Epithelial cell of proximal tubule (primary cell): ENCODE measurements at regions not wholly inside any gene's neighbourhood (a gene's known extent, or its start where the extent isn't known, plus 50 kb on each side); places are given as distances from the start of the nearest gene placed in this dataset.

Experiments
- DNase-seq: peaks from one replicate; pipeline ENCODE4 v3.0.0-alpha.2; 2011; ENCODE audit warnings: low read depth
- H3K4me3 ChIP-seq: 2 replicates; pipeline ENCODE4 v1.5.1; 2011; ENCODE audit warnings: low read depth, mild to moderate bottlenecking, low read length
- TF ChIP-seq, protein P1 (sequence below): conservative IDR thresholded peaks from 2 replicates; pipeline ENCODE4 v1.5.1; 2012; ENCODE audit warnings: low read depth, mild to moderate bottlenecking, low read length

DNA sequence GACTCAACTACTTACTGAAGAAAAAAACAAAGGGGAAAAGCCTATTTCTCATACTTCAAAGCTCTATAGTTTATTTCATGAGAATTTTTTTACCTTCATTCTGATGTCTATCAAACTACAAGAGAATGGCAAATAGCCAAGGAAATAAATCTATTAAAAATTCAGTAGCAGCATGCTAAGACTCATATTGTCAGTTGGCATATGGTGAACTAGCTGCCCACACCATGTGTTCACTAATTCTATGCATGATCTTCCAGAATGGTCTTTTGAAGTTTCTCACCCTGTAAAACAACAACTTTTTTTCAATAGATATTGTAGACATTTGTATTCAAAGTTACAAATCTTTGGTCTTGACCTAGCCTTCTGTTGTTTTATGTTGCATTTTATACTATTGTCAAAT, 386.2 kb downstream of the RSL24D1 start:
- TF ChIP-seq, protein P1, sequence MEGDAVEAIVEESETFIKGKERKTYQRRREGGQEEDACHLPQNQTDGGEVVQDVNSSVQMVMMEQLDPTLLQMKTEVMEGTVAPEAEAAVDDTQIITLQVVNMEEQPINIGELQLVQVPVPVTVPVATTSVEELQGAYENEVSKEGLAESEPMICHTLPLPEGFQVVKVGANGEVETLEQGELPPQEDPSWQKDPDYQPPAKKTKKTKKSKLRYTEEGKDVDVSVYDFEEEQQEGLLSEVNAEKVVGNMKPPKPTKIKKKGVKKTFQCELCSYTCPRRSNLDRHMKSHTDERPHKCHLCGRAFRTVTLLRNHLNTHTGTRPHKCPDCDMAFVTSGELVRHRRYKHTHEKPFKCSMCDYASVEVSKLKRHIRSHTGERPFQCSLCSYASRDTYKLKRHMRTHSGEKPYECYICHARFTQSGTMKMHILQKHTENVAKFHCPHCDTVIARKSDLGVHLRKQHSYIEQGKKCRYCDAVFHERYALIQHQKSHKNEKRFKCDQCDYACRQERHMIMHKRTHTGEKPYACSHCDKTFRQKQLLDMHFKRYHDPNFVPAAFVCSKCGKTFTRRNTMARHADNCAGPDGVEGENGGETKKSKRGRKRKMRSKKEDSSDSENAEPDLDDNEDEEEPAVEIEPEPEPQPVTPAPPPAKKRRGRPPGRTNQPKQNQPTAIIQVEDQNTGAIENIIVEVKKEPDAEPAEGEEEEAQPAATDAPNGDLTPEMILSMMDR: no peak
- no peak overlapping the region for H3K4me3 ChIP-seq
- no peak for DNase-seq

DNA sequence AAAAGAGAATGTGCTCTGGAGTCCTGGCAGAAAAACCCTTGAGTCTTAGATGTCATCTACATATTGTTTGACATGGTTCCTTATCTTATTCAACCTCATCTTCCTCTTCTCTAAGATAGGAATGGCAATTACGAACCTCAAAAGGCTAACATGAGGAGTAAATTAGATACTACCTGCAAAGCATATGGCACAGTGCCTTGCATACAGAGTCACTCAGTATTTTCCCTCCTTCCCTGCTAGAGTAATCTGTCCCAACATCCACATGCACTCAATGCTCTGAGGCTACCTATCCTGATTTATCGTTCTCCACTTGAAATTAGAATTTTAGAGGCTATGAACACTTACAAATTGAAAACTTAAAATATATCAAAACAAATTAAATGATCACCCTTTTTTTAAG, 386.7 kb downstream of the RSL24D1 start:
- H3K4me3 ChIP-seq: no peak overlapping the region
- TF ChIP-seq, protein P1: no peak
- DNase-seq: no peak

DNA sequence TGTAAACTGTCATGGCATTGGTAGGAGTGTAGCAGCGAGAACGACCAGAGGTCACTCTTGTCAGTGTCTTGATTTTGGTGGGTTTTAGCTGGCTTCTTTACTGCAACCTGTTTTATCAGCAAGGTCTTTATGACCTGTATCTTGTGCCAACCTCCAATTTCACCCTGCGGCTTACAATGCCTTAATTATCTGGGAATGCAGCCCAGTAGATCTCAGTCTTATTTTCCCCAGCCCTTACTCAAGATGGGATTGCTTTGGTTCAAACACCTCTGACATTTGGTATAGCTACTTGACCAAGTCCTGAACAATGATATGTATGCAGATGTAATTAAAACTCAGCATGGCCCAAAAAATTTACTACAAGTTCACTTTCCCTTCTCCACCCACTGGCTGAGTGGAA, 388.4 kb downstream of the RSL24D1 start:
- no peak overlapping the region for H3K4me3 ChIP-seq
- DNase-seq: no peak
- TF ChIP-seq, protein P1: no peak

DNA sequence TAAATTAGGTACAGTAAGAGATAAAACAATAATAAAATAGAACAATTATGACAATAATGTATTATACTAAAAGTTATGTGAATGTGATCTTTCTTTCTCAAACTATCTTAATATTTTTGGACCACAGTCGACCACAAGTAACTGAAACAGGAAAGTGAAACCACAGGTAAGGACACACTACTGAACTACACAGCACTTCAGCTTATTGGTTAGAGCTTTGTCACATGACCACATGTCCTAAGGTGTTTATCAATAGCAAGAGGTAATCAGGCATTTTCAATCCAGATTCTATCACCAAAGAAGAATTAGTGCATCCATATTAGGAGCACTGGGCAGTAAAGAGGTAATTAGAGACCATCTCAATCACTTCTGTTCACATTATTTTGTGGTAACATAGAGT, 392.8 kb downstream of the RSL24D1 start:
- no peak for DNase-seq
- no peak overlapping the region for H3K4me3 ChIP-seq
- TF ChIP-seq, protein P1: no peak

DNA sequence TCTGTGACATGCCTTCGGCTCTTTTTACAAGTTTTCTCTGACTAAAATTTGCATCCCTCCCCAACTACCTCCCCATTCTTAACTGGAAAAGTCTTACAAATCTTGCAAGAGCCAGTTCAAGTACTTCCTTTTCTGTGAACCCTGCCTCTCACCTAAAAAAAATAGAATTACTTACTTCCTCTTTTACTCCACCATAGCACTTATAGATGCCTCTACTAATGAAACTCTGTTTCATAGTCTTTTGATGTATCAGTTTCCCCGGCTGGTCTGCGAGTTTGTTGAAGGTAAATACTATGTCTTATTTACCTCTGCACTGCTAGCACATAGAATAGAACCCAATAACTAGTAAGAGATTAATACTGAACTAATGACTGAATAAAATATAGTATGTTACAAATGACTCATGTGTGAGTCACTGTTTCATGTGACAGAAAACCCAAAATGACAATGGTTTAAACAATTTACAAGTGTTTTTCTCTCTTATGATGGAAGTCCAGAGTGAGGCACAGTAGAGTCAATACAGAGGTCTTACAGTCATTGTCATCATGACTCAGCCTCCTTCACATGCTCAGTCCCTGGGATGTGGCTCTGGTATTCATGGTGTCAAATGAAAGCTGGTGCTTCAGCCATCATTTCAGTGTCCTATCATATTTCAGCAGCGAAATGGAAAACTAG, 393.5 kb downstream of the RSL24D1 start:
- TF ChIP-seq, protein P1: no peak
- no peak for DNase-seq
- no peak overlapping the region for H3K4me3 ChIP-seq

DNA sequence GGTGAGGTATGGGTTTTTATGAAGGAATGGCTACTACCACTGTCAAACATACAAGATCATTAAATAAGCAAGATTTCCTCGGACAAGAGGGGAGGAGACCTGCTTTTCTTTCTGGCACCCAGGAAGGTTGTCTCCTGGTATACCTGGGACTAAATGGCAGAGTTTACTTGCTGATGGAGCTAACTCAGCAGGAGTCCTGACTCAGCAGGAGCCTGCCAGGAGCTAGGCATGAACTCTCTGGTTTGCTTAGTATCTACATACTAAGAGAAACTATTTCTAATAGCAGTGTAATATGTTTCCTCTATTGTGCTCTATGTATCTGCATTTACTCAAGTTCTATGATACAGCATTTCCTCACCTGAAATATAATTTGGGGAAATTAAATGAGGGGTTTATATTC, 404.2 kb downstream of the RSL24D1 start:
- no peak overlapping the region for H3K4me3 ChIP-seq
- TF ChIP-seq, protein P1: no peak
- no peak for DNase-seq

DNA sequence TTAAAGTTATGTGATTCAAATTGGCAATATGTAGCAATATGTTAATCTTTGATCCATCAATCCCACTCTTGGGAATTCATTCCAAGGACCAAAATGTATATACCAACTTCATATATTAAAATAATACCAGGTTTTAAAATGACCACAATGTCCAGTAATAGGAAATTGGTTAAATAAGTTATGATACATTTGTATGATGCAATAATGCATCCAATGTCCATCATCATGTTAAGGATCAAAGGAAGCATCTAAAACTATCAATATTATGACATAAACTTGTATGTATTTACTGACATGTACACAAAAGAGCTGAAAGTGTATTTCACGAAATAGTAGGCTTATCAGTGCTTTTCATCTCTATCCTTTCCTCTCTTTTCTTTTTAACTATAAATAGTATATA, 406.0 kb downstream of the RSL24D1 start:
- DNase-seq: no peak
- TF ChIP-seq, protein P1: no peak
- H3K4me3 ChIP-seq: no peak overlapping the region
